ENCODE measurements at regions not wholly inside any gene's neighbourhood (a gene's known extent, or its start where the extent isn't known, plus 50 kb on each side); places are given as distances from the start of the nearest gene placed in this dataset.
"Not testable (repeated sequence)": the region's sequence is repeated elsewhere in the genome, so short reads cannot be mapped to it uniquely, and the experiment has no call there.

GRCh38 chr12:41653386-41654326, 465.5 kb downstream of the PDZRN4 start:
- Histone ChIP-seq H3K4me3 (no peak overlapping the region), H3K36me3 (ENCODE audit: insufficient read depth, low read length) (no peaks in the 10 kb centered on the region), H3K9me3 (ENCODE audit: low read depth, low read length) (no peaks in the 10 kb centered on the region), H3K27ac (no peak overlapping the region), H3K9ac (ENCODE audit: insufficient read length) (no peak overlapping the region)
- no peak for DNase-seq (ENCODE audit: low read depth, low spot score)
- TF ChIP-seq POLR2AphosphoS5 (IDR thresholded peaks at IDR 0.05; ENCODE audit: borderline replicate concordance, low read depth, low read length): no peak
- no peak for TF ChIP-seq FOXP2 (optimal IDR thresholded peaks at IDR 0.05; ENCODE audit: control extremely low read depth, extremely low read length, insufficient read depth)
- TF ChIP-seq EZH2 (IDR thresholded peaks at IDR 0.05): no peak

- Histone ChIP-seq H3K27ac (no peak overlapping the region), H3K36me3 (ENCODE audit: insufficient read depth, low read length) (no peaks in the 10 kb centered on the region), H3K4me3 (no peak overlapping the region), H3K9ac (ENCODE audit: insufficient read length) (no peak overlapping the region), H3K9me3 (ENCODE audit: low read depth, low read length) (no peaks in the 10 kb centered on the region)
- no peak for DNase-seq (ENCODE audit: low read depth, low spot score)
- TF ChIP-seq FOXP2 (optimal IDR thresholded peaks at IDR 0.05; ENCODE audit: control extremely low read depth, extremely low read length, insufficient read depth): no peak
- TF ChIP-seq POLR2AphosphoS5 (IDR thresholded peaks at IDR 0.05; ENCODE audit: borderline replicate concordance, low read depth, low read length): no peak
- no peak for TF ChIP-seq EZH2 (IDR thresholded peaks at IDR 0.05)
Measured at GRCh38 chr12:41652981-41653380, 464.9 kb downstream of the PDZRN4 start.

GRCh38 chr12:41645624-41646023, 457.5 kb downstream of the PDZRN4 start:
- Histone ChIP-seq H3K9me3 (ENCODE audit: low read depth, low read length) (no peaks in the 10 kb centered on the region), H3K9ac (ENCODE audit: insufficient read length) (no peak overlapping the region), H3K4me3 (no peak overlapping the region), H3K36me3 (ENCODE audit: insufficient read depth, low read length) (no peaks in the 10 kb centered on the region), H3K27ac (no peak overlapping the region)
- TF ChIP-seq POLR2AphosphoS5 (IDR thresholded peaks at IDR 0.05; ENCODE audit: borderline replicate concordance, low read depth, low read length): no peak
- no peak for TF ChIP-seq EZH2 (IDR thresholded peaks at IDR 0.05)
- TF ChIP-seq FOXP2 (optimal IDR thresholded peaks at IDR 0.05; ENCODE audit: control extremely low read depth, extremely low read length, insufficient read depth): no peak
- no peak for DNase-seq (ENCODE audit: low read depth, low spot score)

GRCh38 chr12:41642808-41643207, 454.7 kb downstream of the PDZRN4 start:
- H3K36me3 ChIP-seq (ENCODE audit: insufficient read depth, low read length); DNase-seq (ENCODE audit: low read depth, low spot score); H3K9ac ChIP-seq (ENCODE audit: insufficient read length); H3K9me3 ChIP-seq (ENCODE audit: low read depth, low read length); H3K4me3 ChIP-seq; H3K27ac ChIP-seq: not testable (repeated sequence)

- no peak for TF ChIP-seq FOXP2 (optimal IDR thresholded peaks at IDR 0.05; ENCODE audit: control extremely low read depth, extremely low read length, insufficient read depth)
- no peak for TF ChIP-seq EZH2 (IDR thresholded peaks at IDR 0.05)
- H3K9me3 ChIP-seq (ENCODE audit: low read depth, low read length): no peaks in the 10 kb centered on the region
- no peak for DNase-seq (ENCODE audit: low read depth, low spot score)
- no peak overlapping the region for H3K9ac ChIP-seq (ENCODE audit: insufficient read length)
- H3K4me3 ChIP-seq: no peak overlapping the region
- H3K27ac ChIP-seq: no peak overlapping the region
- no peaks in the 10 kb centered on the region for H3K36me3 ChIP-seq (ENCODE audit: insufficient read depth, low read length)
Measured at GRCh38 chr12:41636653-41637052, 448.5 kb downstream of the PDZRN4 start.

GRCh38 chr12:41635626-41636364, 447.7 kb downstream of the PDZRN4 start:
- Histone ChIP-seq H3K4me3 (no peak overlapping the region), H3K9me3 (ENCODE audit: low read depth, low read length) (no peaks in the 10 kb centered on the region), H3K27ac (no peak overlapping the region), H3K36me3 (ENCODE audit: insufficient read depth, low read length) (no peaks in the 10 kb centered on the region), H3K9ac (ENCODE audit: insufficient read length) (no peak overlapping the region)
- no peak for DNase-seq (ENCODE audit: low read depth, low spot score)
- TF ChIP-seq FOXP2 (optimal IDR thresholded peaks at IDR 0.05; ENCODE audit: control extremely low read depth, extremely low read length, insufficient read depth) (no peak), EZH2 (IDR thresholded peaks at IDR 0.05) (no peak), POLR2AphosphoS5 (IDR thresholded peaks at IDR 0.05; ENCODE audit: borderline replicate concordance, low read depth, low read length) (no peak)

- DNase-seq (ENCODE audit: low read depth, low spot score): no peak
- Histone ChIP-seq H3K27ac (no peak overlapping the region), H3K36me3 (ENCODE audit: insufficient read depth, low read length) (no peaks in the 10 kb centered on the region), H3K9me3 (ENCODE audit: low read depth, low read length) (no peaks in the 10 kb centered on the region), H3K9ac (ENCODE audit: insufficient read length) (no peak overlapping the region), H3K4me3 (no peak overlapping the region)
- no peak for TF ChIP-seq EZH2 (IDR thresholded peaks at IDR 0.05)
- no peak for TF ChIP-seq FOXP2 (optimal IDR thresholded peaks at IDR 0.05; ENCODE audit: control extremely low read depth, extremely low read length, insufficient read depth)
- no peak for TF ChIP-seq POLR2AphosphoS5 (IDR thresholded peaks at IDR 0.05; ENCODE audit: borderline replicate concordance, low read depth, low read length)
Measured at GRCh38 chr12:41634091-41634490, 446.0 kb downstream of the PDZRN4 start.

- H3K27ac ChIP-seq: no peak overlapping the region
- no peak overlapping the region for H3K9ac ChIP-seq (ENCODE audit: insufficient read length)
- no peaks in the 10 kb centered on the region for H3K9me3 ChIP-seq (ENCODE audit: low read depth, low read length)
- no peaks in the 10 kb centered on the region for H3K36me3 ChIP-seq (ENCODE audit: insufficient read depth, low read length)
- no peak overlapping the region for H3K4me3 ChIP-seq
- no peak for DNase-seq (ENCODE audit: low read depth, low spot score)
- TF ChIP-seq FOXP2 (optimal IDR thresholded peaks at IDR 0.05; ENCODE audit: control extremely low read depth, extremely low read length, insufficient read depth): no peak
- no peak for TF ChIP-seq POLR2AphosphoS5 (IDR thresholded peaks at IDR 0.05; ENCODE audit: borderline replicate concordance, low read depth, low read length)
- TF ChIP-seq EZH2 (IDR thresholded peaks at IDR 0.05): no peak
Measured at GRCh38 chr12:41629611-41630010, 441.5 kb downstream of the PDZRN4 start.

All from SK-N-MC (cell line).